ENCODE measurements at regions not wholly inside any gene's neighbourhood (a gene's known extent, or its start where the extent isn't known, plus 50 kb on each side); places are given as distances from the start of the nearest gene placed in this dataset.

DNA sequence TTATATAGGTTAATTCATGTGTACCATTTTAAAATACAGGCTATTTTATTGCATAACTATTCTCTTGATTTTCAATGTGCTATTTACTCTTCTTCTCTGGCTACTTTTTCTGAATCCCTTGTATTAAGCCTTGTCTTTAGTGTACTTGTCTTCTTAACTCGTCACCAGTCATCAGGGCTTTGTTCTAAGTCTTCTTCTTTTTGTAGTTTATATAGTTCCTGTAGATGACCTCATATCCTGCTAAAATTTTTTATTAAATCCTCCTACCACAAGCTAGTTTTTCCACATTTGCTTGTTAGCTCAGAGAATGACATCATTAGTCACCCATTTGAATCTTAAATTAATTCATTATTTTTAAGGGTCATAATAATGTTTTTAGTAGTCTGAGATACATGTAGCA is 1281.9 kb downstream of the KCNT2 start:
- TF ChIP-seq, protein P1, sequence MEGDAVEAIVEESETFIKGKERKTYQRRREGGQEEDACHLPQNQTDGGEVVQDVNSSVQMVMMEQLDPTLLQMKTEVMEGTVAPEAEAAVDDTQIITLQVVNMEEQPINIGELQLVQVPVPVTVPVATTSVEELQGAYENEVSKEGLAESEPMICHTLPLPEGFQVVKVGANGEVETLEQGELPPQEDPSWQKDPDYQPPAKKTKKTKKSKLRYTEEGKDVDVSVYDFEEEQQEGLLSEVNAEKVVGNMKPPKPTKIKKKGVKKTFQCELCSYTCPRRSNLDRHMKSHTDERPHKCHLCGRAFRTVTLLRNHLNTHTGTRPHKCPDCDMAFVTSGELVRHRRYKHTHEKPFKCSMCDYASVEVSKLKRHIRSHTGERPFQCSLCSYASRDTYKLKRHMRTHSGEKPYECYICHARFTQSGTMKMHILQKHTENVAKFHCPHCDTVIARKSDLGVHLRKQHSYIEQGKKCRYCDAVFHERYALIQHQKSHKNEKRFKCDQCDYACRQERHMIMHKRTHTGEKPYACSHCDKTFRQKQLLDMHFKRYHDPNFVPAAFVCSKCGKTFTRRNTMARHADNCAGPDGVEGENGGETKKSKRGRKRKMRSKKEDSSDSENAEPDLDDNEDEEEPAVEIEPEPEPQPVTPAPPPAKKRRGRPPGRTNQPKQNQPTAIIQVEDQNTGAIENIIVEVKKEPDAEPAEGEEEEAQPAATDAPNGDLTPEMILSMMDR (IDR thresholded peaks at IDR 0.05; ENCODE audit: partially characterized antibody, unreplicated experiment): no peak
- H3K27me3 Mint-ChIP-seq (ENCODE audit: unreplicated experiment): no peaks in the 10 kb centered on the region

DNA sequence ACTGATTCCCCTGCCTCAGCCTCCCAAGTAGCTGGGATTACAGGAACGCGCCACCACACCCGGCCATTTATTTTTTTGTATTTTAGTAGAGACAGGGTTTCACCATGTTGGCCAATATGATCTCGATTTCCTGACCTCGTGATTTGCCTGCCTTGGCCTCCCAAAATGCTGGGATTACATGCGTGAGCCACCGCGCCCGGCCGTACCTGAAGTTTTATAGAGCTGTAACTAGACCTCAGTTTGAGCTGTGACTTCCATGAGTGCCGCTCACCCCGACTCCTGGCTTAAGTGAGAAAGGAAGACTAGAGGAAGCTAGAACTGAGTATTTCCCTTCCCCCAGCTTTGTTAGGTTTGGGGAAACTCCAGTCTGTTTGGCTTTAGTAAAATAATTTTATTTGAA is 1283.1 kb downstream of the KCNT2 start:
- no peak for DNase-seq
- Mint-ChIP-seq H3K27me3 (ENCODE audit: unreplicated experiment) (no peaks in the 10 kb centered on the region), H3K9me3 (ENCODE audit: unreplicated experiment) (peaks cover 1% of the 10 kb centered on the region), H3K27ac (ENCODE audit: unreplicated experiment) (no peak overlapping the region), H3K36me3 (ENCODE audit: unreplicated experiment) (no peaks in the 10 kb centered on the region), H3K4me3 (ENCODE audit: unreplicated experiment) (no peak overlapping the region), H3K4me1 (ENCODE audit: low read depth, unreplicated experiment) (no peaks in the 10 kb centered on the region)
- TF ChIP-seq, protein P1 (IDR thresholded peaks at IDR 0.05; ENCODE audit: partially characterized antibody, unreplicated experiment): no peak

More for the DNA sequence above, 1281.9 kb downstream of the KCNT2 start:
- Mint-ChIP-seq H3K36me3 (ENCODE audit: unreplicated experiment) (no peaks in the 10 kb centered on the region), H3K27ac (ENCODE audit: unreplicated experiment) (no peak overlapping the region), H3K4me3 (ENCODE audit: unreplicated experiment) (no peak overlapping the region), H3K4me1 (ENCODE audit: low read depth, unreplicated experiment) (no peaks in the 10 kb centered on the region), H3K9me3 (ENCODE audit: unreplicated experiment) (peaks cover 1% of the 10 kb centered on the region)
- no peak for DNase-seq

DNA sequence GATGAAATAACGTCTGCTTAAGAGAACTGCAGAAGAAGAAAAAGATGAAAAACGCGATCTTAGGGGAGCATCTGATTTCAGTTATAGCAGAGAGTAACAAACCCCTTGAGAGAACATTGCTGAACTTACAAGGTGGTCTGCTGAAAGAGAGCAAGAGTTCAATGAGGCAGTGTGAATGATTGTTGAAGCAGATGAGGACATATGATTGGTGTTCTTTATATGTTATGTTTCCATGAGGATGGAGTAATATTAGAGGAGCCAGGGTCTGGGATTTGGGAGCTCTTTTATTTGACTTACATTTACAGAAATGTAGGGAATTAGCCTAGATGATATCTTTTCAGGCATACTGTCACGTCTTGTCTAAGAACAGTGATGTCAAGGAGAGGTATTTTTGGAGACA is 1302.0 kb downstream of the KCNT2 start:
- DNase-seq: no peak
- Mint-ChIP-seq H3K27ac (ENCODE audit: unreplicated experiment) (no peak overlapping the region), H3K36me3 (ENCODE audit: unreplicated experiment) (no peaks in the 10 kb centered on the region), H3K4me3 (ENCODE audit: unreplicated experiment) (no peak overlapping the region), H3K4me1 (ENCODE audit: low read depth, unreplicated experiment) (no peaks in the 10 kb centered on the region), H3K27me3 (ENCODE audit: unreplicated experiment) (no peaks in the 10 kb centered on the region), H3K9me3 (ENCODE audit: unreplicated experiment) (no peaks in the 10 kb centered on the region)
- TF ChIP-seq, protein P1 (IDR thresholded peaks at IDR 0.05; ENCODE audit: partially characterized antibody, unreplicated experiment): no peak

DNA sequence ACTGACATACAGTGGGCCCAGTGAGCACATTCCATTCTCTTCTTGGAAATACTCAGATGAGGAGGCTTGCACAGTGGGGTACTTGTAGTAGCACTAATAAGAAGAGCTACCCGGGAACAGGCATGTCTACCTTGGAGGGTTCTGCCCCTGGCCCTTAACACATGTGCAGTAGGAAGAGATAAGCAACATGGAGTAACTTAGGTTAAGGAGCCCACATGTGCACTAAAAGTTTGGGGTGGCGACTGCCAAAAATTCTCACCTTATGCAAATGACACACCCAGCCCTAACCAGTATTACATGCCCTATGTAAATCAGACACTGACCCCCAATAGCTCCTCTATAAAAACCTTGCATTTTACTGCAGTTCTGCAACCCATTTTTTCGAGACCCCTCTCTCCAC is 1313.3 kb downstream of the KCNT2 start:
- no peak for DNase-seq
- no peak overlapping the region for H3K27ac Mint-ChIP-seq (ENCODE audit: unreplicated experiment)
- H3K36me3 Mint-ChIP-seq (ENCODE audit: unreplicated experiment): no peaks in the 10 kb centered on the region
- H3K4me1 Mint-ChIP-seq (ENCODE audit: low read depth, unreplicated experiment): no peaks in the 10 kb centered on the region
- H3K27me3 Mint-ChIP-seq (ENCODE audit: unreplicated experiment): no peaks in the 10 kb centered on the region
- H3K9me3 Mint-ChIP-seq (ENCODE audit: unreplicated experiment): no peaks in the 10 kb centered on the region
- no peak overlapping the region for H3K4me3 Mint-ChIP-seq (ENCODE audit: unreplicated experiment)
- TF ChIP-seq, protein P1 (IDR thresholded peaks at IDR 0.05; ENCODE audit: partially characterized antibody, unreplicated experiment): no peak

DNA sequence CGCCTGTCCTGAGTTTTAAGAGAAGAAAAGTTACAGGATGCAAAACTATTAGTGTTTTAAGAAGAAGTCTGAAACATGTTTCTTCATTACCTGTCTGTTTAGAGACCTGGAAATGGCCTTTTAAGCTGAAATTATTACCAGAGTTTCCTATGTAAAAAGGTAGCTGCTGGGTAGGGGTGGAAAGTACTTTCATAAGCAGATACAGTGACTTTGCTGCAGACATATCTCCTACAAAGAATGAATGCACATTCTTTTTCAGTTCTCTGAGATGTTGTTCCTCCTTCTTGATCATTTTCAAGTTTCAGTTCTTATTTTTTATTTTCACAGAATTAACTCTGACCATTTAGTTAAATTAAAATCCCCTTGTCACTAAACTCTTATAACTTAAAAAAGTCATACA is 1329.6 kb downstream of the KCNT2 start:
- Mint-ChIP-seq H3K36me3 (ENCODE audit: unreplicated experiment) (no peaks in the 10 kb centered on the region), H3K4me1 (ENCODE audit: low read depth, unreplicated experiment) (no peaks in the 10 kb centered on the region), H3K9me3 (ENCODE audit: unreplicated experiment) (no peaks in the 10 kb centered on the region), H3K27me3 (ENCODE audit: unreplicated experiment) (no peaks in the 10 kb centered on the region), H3K27ac (ENCODE audit: unreplicated experiment) (no peak overlapping the region), H3K4me3 (ENCODE audit: unreplicated experiment) (no peak overlapping the region)
- TF ChIP-seq, protein P1 (IDR thresholded peaks at IDR 0.05; ENCODE audit: partially characterized antibody, unreplicated experiment): no peak
- no peak for DNase-seq
